ENCODE measurements at regions not wholly inside any gene's neighbourhood (a gene's known extent, or its start where the extent isn't known, plus 50 kb on each side); places are given as distances from the start of the nearest gene placed in this dataset.
"Not testable (repeated sequence)": the region's sequence is repeated elsewhere in the genome, so short reads cannot be mapped to it uniquely, and the experiment has no call there.

DNA sequence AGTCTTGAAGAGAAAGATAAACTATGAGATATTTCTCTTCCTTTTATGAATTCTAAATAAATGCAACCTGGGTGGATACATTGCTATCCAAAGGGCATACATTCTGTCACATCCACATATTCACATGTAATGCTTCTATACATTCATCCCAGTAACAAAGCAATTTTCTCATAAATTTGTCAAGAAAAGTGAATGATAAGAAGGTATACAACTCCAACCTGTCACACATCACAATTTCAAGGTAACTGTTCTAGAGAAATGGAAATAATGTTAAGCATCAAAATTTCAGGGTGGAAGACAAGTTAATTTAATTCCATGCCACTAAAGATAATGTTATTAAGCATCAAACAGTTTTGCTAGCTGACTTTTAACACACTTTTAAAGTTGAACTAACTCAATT is 212.9 kb downstream of the SYT10 start:
- in situ Hi-C loops (cut with MboI; ENCODE audit: low sequenced_read_pairs, unreplicated experiment), result no loop called here
- no peak for DNase-seq (ENCODE audit: low spot score)
- TF ChIP-seq, protein P1, sequence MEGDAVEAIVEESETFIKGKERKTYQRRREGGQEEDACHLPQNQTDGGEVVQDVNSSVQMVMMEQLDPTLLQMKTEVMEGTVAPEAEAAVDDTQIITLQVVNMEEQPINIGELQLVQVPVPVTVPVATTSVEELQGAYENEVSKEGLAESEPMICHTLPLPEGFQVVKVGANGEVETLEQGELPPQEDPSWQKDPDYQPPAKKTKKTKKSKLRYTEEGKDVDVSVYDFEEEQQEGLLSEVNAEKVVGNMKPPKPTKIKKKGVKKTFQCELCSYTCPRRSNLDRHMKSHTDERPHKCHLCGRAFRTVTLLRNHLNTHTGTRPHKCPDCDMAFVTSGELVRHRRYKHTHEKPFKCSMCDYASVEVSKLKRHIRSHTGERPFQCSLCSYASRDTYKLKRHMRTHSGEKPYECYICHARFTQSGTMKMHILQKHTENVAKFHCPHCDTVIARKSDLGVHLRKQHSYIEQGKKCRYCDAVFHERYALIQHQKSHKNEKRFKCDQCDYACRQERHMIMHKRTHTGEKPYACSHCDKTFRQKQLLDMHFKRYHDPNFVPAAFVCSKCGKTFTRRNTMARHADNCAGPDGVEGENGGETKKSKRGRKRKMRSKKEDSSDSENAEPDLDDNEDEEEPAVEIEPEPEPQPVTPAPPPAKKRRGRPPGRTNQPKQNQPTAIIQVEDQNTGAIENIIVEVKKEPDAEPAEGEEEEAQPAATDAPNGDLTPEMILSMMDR (IDR thresholded peaks at IDR 0.05; ENCODE audit: borderline replicate concordance, control extremely low read depth, extremely low read depth, insufficient read depth, missing control alignments), result no peak

- TF ChIP-seq, protein P1 (IDR thresholded peaks at IDR 0.05; ENCODE audit: borderline replicate concordance, control extremely low read depth, extremely low read depth, insufficient read depth, missing control alignments), result no peak
- in situ Hi-C loops (cut with MboI; ENCODE audit: low sequenced_read_pairs, unreplicated experiment), result no loop called here
- DNase-seq (ENCODE audit: low spot score), result no peak
Measured at GRCh38 chr12:33223956-33224355, 215.7 kb downstream of the SYT10 start.

DNA sequence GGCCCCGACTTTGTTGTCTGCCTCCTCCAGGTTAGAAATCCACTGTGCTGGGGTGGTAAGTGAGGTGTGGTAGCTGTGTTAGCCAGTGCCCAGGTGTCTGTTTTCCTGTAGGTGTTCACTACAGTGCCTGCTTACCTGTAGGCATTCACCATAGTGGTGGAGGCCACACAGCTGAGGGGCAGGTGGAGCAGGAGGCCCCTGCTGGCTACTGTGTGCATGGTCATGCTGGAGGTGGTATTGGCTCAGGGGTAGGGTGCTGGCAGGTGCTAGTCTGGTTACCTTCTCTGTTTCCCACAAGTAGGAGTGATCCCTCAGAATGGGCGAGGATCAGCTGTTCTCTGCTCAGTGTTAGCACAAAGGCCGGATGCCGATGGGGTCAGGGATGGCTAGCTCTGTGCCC is 217.3 kb downstream of the SYT10 start:
- no peak for DNase-seq (ENCODE audit: low spot score)
- TF ChIP-seq, protein P1 (IDR thresholded peaks at IDR 0.05; ENCODE audit: borderline replicate concordance, control extremely low read depth, extremely low read depth, insufficient read depth, missing control alignments), result no peak
- in situ Hi-C loops (cut with MboI; ENCODE audit: low sequenced_read_pairs, unreplicated experiment), result no loop called here

DNA sequence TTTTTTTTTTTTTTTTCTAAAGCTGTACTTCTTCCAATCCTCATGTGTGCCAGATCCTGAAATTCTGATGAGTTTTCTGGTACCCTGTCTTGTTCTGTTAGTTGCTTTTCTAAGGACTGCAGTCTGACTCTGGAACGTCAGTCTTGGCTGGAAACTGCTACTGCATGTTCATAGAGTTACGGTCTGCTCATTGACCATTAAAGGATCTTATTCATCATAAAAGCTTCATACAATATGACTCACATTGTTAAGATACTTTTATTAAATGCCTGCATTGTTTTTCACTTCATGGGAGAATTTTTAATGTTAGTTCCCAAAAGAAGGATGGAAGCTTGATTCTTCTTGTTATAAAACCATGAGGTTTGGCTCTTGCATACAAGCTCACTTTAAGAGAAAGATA is 233.6 kb downstream of the SYT10 start:
- in situ Hi-C loops (cut with MboI; ENCODE audit: low sequenced_read_pairs, unreplicated experiment), result no loop called here
- DNase-seq (ENCODE audit: low spot score), result no peak
- TF ChIP-seq, protein P1 (IDR thresholded peaks at IDR 0.05; ENCODE audit: borderline replicate concordance, control extremely low read depth, extremely low read depth, insufficient read depth, missing control alignments), result no peak

GRCh38 chr12:33194389-33194788 is 245.2 kb downstream of the SYT10 start:
- DNase-seq (ENCODE audit: low spot score); in situ Hi-C loops (cut with MboI; ENCODE audit: low sequenced_read_pairs, unreplicated experiment): not testable (repeated sequence)

- in situ Hi-C loops (cut with MboI; ENCODE audit: low sequenced_read_pairs, unreplicated experiment), result no loop called here
- DNase-seq (ENCODE audit: low spot score), result no peak
- TF ChIP-seq, protein P1 (IDR thresholded peaks at IDR 0.05; ENCODE audit: borderline replicate concordance, control extremely low read depth, extremely low read depth, insufficient read depth, missing control alignments), result no peak
Measured at GRCh38 chr12:33192226-33192625, 247.4 kb downstream of the SYT10 start.

GRCh38 chr12:33187409-33187808 is 252.2 kb downstream of the SYT10 start:
- TF ChIP-seq, protein P1 (IDR thresholded peaks at IDR 0.05; ENCODE audit: borderline replicate concordance, control extremely low read depth, extremely low read depth, insufficient read depth, missing control alignments), result no peak
- in situ Hi-C loops (cut with MboI; ENCODE audit: low sequenced_read_pairs, unreplicated experiment), result no loop called here

More at GRCh38 chr12:33187409-33187808, 252.2 kb downstream of the SYT10 start:
- no peak for DNase-seq (ENCODE audit: low spot score)
